GM23248 (cell line): ENCODE measurements at regions not wholly inside any gene's neighbourhood (a gene's known extent, or its start where the extent isn't known, plus 50 kb on each side); places are given as distances from the start of the nearest gene placed in this dataset.

Experiments
- EZH2 ChIP-seq: fragments of 200-600 bp; sonication (generic); IDR thresholded peaks from 2 replicates; pipeline ENCODE4 v1.6.1; 2018; ENCODE audit warnings: antibody characterized with exemption, mild to moderate bottlenecking; ENCODE audit not compliant: insufficient read depth, poor library complexity, severe bottlenecking
- EZH2phosphoT487 ChIP-seq: fragments of 200-600 bp; sonication (generic); IDR thresholded peaks from 2 replicates; pipeline ENCODE4 v1.6.1; 2018; ENCODE audit warnings: antibody characterized with exemption, moderate library complexity, mild to moderate bottlenecking, low read depth; ENCODE audit not compliant: insufficient read depth

DNA sequence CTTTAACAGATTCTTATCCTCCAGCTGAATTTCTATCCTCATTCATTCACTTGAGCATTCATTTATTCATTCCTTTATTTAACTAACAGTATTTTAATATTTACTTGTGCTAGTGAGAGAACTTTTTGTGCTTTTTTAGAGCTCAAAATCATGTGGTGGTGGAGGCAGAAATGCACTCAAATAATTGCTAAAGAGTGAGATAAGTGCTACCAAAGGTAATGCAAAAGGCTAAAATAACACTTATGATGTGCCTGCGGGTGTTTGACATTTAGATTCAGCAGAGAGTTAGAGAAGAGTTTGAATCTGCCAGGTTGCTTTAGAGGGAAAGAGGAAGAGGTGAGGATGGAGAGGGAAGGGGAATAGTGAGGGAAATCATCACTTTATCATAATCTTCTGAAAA, 431.5 kb upstream of the EDIL3 start:
- TF ChIP-seq EZH2: no peak
- no peak for TF ChIP-seq EZH2phosphoT487
